Breast epithelium (tissue), 4 donors: ENCODE measurements at regions not wholly inside any gene's neighbourhood (a gene's known extent, or its start where the extent isn't known, plus 50 kb on each side); places are given as distances from the start of the nearest gene placed in this dataset.

Source experiments
- DNase-seq, 2 donors: peaks; one replicate each; pipeline ENCODE4 v3.0.0-alpha.2; 2019; ENCODE audit warnings: low spot score in 2 of 2
- H3K27ac ChIP-seq, 2 donors: fragments of 200-600 bp; sonication (generic) in 1 of 2; one replicate each; pipeline ENCODE4 v1.5.1; 2016 to 2019; ENCODE audit warnings: mild to moderate bottlenecking in 1 of 2
- H3K27me3 ChIP-seq, 2 donors: fragments of 200-600 bp; sonication (generic) in 1 of 2; one replicate each; pipeline versions ENCODE4 v1.5.1 to v1.6.0; 2017 to 2019; ENCODE audit warnings: control low read depth in 1 of 2, mild to moderate bottlenecking in 1 of 2
- H3K36me3 ChIP-seq: fragments of 200-600 bp; one replicate; pipeline ENCODE4 v1.5.1; 2019
- H3K4me1 ChIP-seq, 2 donors: fragments of 200-600 bp; sonication (generic); one replicate each; pipeline ENCODE4 v1.5.1; 2016 to 2019; ENCODE audit warnings: control low read depth in 1 of 2
- H3K4me3 ChIP-seq, 3 donors: fragments of 200-600 bp; sonication (generic); 1 replicate in 2 of 3; 2 replicates in 1 of 3; pipeline ENCODE4 v1.5.1; 2016 to 2019; ENCODE audit warnings: mild to moderate bottlenecking in 3 of 3, moderate library complexity in 2 of 3
- H3K9me3 ChIP-seq, 2 donors: fragments of 200-600 bp; sonication (generic) in 1 of 2; one replicate each; pipeline ENCODE4 v1.5.1; 2016 to 2019; ENCODE audit warnings: control low read depth in 1 of 2
- POLR2A ChIP-seq: fragments of 450-650 bp; IDR thresholded peaks from one replicate; pipeline ENCODE4 v1.6.1; 2016; ENCODE audit warnings: antibody characterized with exemption, mild to moderate bottlenecking, moderate library complexity
- POLR2AphosphoS5 ChIP-seq, 3 donors: sonication (generic); formaldehyde crosslinking; IDR thresholded peaks; one replicate each; pipeline ENCODE4 v1.6.1; 2017; ENCODE audit warnings: antibody characterized with exemption in 3 of 3
- intact Hi-C: fragments of 100-400 bp; cut with DNase I; formaldehyde crosslinking; loops from one replicate; pipeline ENCODE4 v1.15.1; 2023; ENCODE audit warnings: low total_unique reads
- TF ChIP-seq, protein P1 (sequence below), 3 donors: fragments of 450-650 bp; IDR thresholded peaks; one replicate each; pipeline ENCODE4 v1.5.1; 2016 to 2017; ENCODE audit warnings: antibody characterized with exemption in 3 of 3, mild to moderate bottlenecking in 3 of 3, moderate library complexity in 3 of 3

- intact Hi-C loops, result loop anchor here (10.0 kb wide), 1 partner anchor 239 kb away; no protein-coding TSS in a partner anchor
- Histone ChIP-seq H3K27ac (no peak overlapping the region), H3K36me3 (no peaks in the 10 kb centered on the region), H3K4me3 (no peak overlapping the region), H3K4me1 (no peaks in the 10 kb centered on the region), H3K27me3 (peaks cover 0 to 3% of the 10 kb centered on the region in 2 donors), H3K9me3 (no peaks in the 10 kb centered on the region)
- TF ChIP-seq, protein P1, sequence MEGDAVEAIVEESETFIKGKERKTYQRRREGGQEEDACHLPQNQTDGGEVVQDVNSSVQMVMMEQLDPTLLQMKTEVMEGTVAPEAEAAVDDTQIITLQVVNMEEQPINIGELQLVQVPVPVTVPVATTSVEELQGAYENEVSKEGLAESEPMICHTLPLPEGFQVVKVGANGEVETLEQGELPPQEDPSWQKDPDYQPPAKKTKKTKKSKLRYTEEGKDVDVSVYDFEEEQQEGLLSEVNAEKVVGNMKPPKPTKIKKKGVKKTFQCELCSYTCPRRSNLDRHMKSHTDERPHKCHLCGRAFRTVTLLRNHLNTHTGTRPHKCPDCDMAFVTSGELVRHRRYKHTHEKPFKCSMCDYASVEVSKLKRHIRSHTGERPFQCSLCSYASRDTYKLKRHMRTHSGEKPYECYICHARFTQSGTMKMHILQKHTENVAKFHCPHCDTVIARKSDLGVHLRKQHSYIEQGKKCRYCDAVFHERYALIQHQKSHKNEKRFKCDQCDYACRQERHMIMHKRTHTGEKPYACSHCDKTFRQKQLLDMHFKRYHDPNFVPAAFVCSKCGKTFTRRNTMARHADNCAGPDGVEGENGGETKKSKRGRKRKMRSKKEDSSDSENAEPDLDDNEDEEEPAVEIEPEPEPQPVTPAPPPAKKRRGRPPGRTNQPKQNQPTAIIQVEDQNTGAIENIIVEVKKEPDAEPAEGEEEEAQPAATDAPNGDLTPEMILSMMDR (IDR thresholded peaks at IDR 0.05), result no peak
- no peak for TF ChIP-seq POLR2AphosphoS5 (IDR thresholded peaks at IDR 0.05)
- TF ChIP-seq POLR2A, result no peak
- no peak for DNase-seq
Measured at GRCh38 chr11:21625982-21626381, 566.9 kb upstream of the ANO5 start.

- TF ChIP-seq POLR2AphosphoS5 (IDR thresholded peaks at IDR 0.05) (no peak), POLR2A (no peak)
- TF ChIP-seq, protein P1 (IDR thresholded peaks at IDR 0.05), result no peak
- no peaks in the 10 kb centered on the region for H3K36me3 ChIP-seq
- H3K27ac ChIP-seq, result no peak overlapping the region
- intact Hi-C loops, result loop anchor here (10.0 kb wide), 1 partner anchor 236 kb away; no protein-coding TSS in a partner anchor
- H3K4me1 ChIP-seq, result no peaks in the 10 kb centered on the region
- H3K27me3 ChIP-seq, result no peaks in the 10 kb centered on the region
- DNase-seq, result no peak
- H3K9me3 ChIP-seq, result no peaks in the 10 kb centered on the region
- H3K4me3 ChIP-seq, result no peak overlapping the region
Measured at GRCh38 chr11:21628641-21629040, 564.2 kb upstream of the ANO5 start.

DNA sequence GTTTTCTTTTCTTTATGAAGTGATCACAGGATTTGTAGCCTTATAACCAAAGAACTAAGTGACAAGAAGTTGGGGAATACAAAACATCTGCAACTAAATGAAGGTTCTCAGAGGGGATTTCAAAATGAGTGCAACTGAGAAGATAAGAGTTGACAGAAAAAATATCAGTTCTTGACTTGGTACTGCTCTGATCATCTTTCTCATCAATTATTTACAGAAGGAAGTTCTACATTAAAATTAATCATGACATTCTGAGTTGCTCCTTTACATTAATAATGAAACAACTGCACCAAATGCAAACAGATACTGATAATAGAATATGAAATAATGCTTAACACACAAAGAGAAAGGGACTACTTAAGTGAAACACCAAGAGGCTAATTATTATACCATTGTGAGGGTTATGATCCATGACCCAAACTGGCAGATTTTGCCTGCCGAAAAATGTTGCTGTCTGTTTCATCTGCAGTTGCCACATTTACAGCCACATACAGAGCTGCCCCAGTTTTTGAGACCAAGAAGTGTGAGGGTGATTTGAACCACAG, 561.9 kb upstream of the ANO5 start:
- DNase-seq, result no peak
- no peak for TF ChIP-seq POLR2A
- TF ChIP-seq POLR2AphosphoS5 (IDR thresholded peaks at IDR 0.05), result no peak
- TF ChIP-seq, protein P1 (IDR thresholded peaks at IDR 0.05), result no peak
- Histone ChIP-seq H3K36me3 (no peaks in the 10 kb centered on the region), H3K4me3 (no peak overlapping the region), H3K27ac (no peak overlapping the region), H3K27me3 (no peaks in the 10 kb centered on the region), H3K9me3 (no peaks in the 10 kb centered on the region), H3K4me1 (no peaks in the 10 kb centered on the region)
- intact Hi-C loops, result no loop called here

GRCh38 chr11:21631991-21632390, 560.9 kb upstream of the ANO5 start:
- DNase-seq, result no peak
- no peak for TF ChIP-seq POLR2AphosphoS5 (IDR thresholded peaks at IDR 0.05)
- no peak for TF ChIP-seq POLR2A
- TF ChIP-seq, protein P1 (IDR thresholded peaks at IDR 0.05), result no peak
- H3K27me3 ChIP-seq, result no peaks in the 10 kb centered on the region
- intact Hi-C loops, result no loop called here
- H3K4me3 ChIP-seq, result no peak overlapping the region
- no peaks in the 10 kb centered on the region for H3K4me1 ChIP-seq
- no peak overlapping the region for H3K27ac ChIP-seq
- H3K9me3 ChIP-seq, result no peaks in the 10 kb centered on the region
- H3K36me3 ChIP-seq, result no peaks in the 10 kb centered on the region

DNA sequence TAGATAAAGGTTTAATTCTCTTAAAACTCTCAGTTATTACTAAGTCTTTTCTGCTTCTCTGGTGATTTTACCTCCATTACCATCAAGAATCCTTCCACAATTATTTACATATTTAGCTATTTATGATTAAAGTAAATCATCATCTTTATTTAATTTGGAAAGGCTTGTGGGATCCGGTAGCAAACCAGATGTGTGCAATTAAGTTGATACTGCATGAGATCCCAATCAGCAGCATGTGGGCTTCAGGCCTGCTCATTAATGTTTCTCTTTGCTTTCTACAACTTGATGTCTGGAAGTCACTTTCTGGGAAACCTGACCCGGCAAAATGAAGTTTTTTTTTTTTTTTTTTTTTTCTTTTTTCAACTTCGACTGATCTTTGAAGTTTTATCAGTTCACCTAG, 558.4 kb upstream of the ANO5 start:
- Histone ChIP-seq H3K9me3 (peaks cover 0 to 4% of the 10 kb centered on the region in 2 donors), H3K36me3 (no peaks in the 10 kb centered on the region), H3K4me1 (no peaks in the 10 kb centered on the region), H3K4me3 (no peak overlapping the region), H3K27ac (no peak overlapping the region), H3K27me3 (no peaks in the 10 kb centered on the region)
- no peak for DNase-seq
- TF ChIP-seq POLR2AphosphoS5 (IDR thresholded peaks at IDR 0.05), result no peak
- TF ChIP-seq, protein P1 (IDR thresholded peaks at IDR 0.05), result no peak
- no peak for TF ChIP-seq POLR2A
- intact Hi-C loops, result no loop called here
